Gastrocnemius medialis (tissue), 4 donors: ENCODE measurements at regions not wholly inside any gene's neighbourhood (a gene's known extent, or its start where the extent isn't known, plus 50 kb on each side); places are given as distances from the start of the nearest gene placed in this dataset.

Experiments used
- ATAC-seq, 2 donors: fragments of 150-250 bp; one replicate each; pipeline ENCODE4 v1.9.1; 2016
- DNase-seq, 2 donors: peaks; one replicate each; pipeline ENCODE4 v3.0.0-alpha.2; 2019
- H3K27ac ChIP-seq, 4 donors: fragments of 200-600 bp; sonication (generic); 1 replicate in 1 of 4; 2 replicates in 3 of 4; pipeline ENCODE4 v1.5.1; 2016 to 2018; ENCODE audit warnings: mild to moderate bottlenecking in 2 of 4, moderate library complexity in 1 of 4
- H3K27me3 ChIP-seq, 3 donors: fragments of 200-600 bp; sonication (generic) in 2 of 3; 1 replicate in 1 of 3; 2 replicates in 2 of 3; pipeline versions ENCODE4 v1.5.1 to v1.6.0; 2016 to 2019; ENCODE audit warnings: mild to moderate bottlenecking in 1 of 3, moderate library complexity in 1 of 3
- H3K36me3 ChIP-seq, 2 donors: fragments of 200-600 bp; sonication (generic) in 1 of 2; one replicate each; pipeline ENCODE4 v1.5.1; 2017 to 2018
- H3K4me1 ChIP-seq, 2 donors: fragments of 200-600 bp; sonication (generic) in 1 of 2; one replicate each; pipeline ENCODE4 v1.5.1; 2016 to 2017; ENCODE audit warnings: mild to moderate bottlenecking in 2 of 2
- H3K4me3 ChIP-seq, 4 donors: fragments of 200-600 bp; sonication (generic) in 3 of 4; 1 replicate in 1 of 4; 2 replicates in 3 of 4; pipeline ENCODE4 v1.5.1; 2016 to 2019; ENCODE audit warnings: mild to moderate bottlenecking in 2 of 4
- H3K9me3 ChIP-seq, 3 donors: fragments of 200-600 bp; sonication (generic) in 2 of 3; 1 replicate in 1 of 3; 2 replicates in 2 of 3; pipeline ENCODE4 v1.5.1; 2016 to 2019
- POLR2A ChIP-seq, 2 donors: fragments of 450-650 bp; IDR thresholded peaks; one replicate each; pipeline ENCODE4 v1.6.1; 2017; ENCODE audit warnings: antibody characterized with exemption in 2 of 2, mild to moderate bottlenecking in 2 of 2, moderate library complexity in 2 of 2
- in situ Hi-C, 4 donors: fragments of 200-750 bp; cut with MboI; loops; one replicate each; pipeline versions ENCODE4 v1.15.0 to v1.8.0; 2017; ENCODE audit warnings: low sequenced_read_pairs in 4 of 4
- intact Hi-C: fragments of 100-400 bp; cut with DNase I; formaldehyde crosslinking; loops from one replicate; pipeline ENCODE4 v1.15.1; 2023; ENCODE audit warnings: low total_unique reads
- TF ChIP-seq, protein P1 (sequence below), 5 experiments: fragments of 450-650 bp in 3 of 5; fragments of 200-600 bp in 2 of 5; sonication (generic) in 2 of 5; IDR thresholded peaks in 4 of 5; conservative IDR thresholded peaks in 1 of 5; 1 replicate in 4 of 5; 2 replicates in 1 of 5; pipeline ENCODE4 v1.5.1; 2016 to 2019; ENCODE audit warnings: antibody characterized with exemption in 5 of 5, mild to moderate bottlenecking in 3 of 5, moderate library complexity in 3 of 5

- no peaks in the 10 kb centered on the region for H3K27me3 ChIP-seq
- H3K4me1 ChIP-seq: no peaks in the 10 kb centered on the region
- intact Hi-C loops: no loop called here
- ATAC-seq: no peak
- no peaks in the 10 kb centered on the region for H3K9me3 ChIP-seq
- no peak for DNase-seq
- no peak overlapping the region for H3K4me3 ChIP-seq
- in situ Hi-C loops: no loop called here
- H3K36me3 ChIP-seq: no peaks in the 10 kb centered on the region
- TF ChIP-seq, protein P1, sequence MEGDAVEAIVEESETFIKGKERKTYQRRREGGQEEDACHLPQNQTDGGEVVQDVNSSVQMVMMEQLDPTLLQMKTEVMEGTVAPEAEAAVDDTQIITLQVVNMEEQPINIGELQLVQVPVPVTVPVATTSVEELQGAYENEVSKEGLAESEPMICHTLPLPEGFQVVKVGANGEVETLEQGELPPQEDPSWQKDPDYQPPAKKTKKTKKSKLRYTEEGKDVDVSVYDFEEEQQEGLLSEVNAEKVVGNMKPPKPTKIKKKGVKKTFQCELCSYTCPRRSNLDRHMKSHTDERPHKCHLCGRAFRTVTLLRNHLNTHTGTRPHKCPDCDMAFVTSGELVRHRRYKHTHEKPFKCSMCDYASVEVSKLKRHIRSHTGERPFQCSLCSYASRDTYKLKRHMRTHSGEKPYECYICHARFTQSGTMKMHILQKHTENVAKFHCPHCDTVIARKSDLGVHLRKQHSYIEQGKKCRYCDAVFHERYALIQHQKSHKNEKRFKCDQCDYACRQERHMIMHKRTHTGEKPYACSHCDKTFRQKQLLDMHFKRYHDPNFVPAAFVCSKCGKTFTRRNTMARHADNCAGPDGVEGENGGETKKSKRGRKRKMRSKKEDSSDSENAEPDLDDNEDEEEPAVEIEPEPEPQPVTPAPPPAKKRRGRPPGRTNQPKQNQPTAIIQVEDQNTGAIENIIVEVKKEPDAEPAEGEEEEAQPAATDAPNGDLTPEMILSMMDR (IDR thresholded peaks at IDR 0.05 in 4 of 5, conservative IDR thresholded peaks at IDR 0.05 in 1 of 5): no peak
- TF ChIP-seq POLR2A (IDR thresholded peaks at IDR 0.05): no peak
- H3K27ac ChIP-seq: no peak overlapping the region
Observed at GRCh38 chr22:48222742-48223487, 1460.5 kb downstream of the TBC1D22A start.

GRCh38 chr22:48218889-48219420 is 1456.5 kb downstream of the TBC1D22A start:
- intact Hi-C loops: no loop called here
- Histone ChIP-seq H3K27ac (no peak overlapping the region), H3K36me3 (no peaks in the 10 kb centered on the region), H3K9me3 (no peaks in the 10 kb centered on the region), H3K4me3 (no peak overlapping the region), H3K4me1 (no peaks in the 10 kb centered on the region), H3K27me3 (no peaks in the 10 kb centered on the region)
- TF ChIP-seq POLR2A (IDR thresholded peaks at IDR 0.05): no peak
- TF ChIP-seq, protein P1 (IDR thresholded peaks at IDR 0.05 in 4 of 5, conservative IDR thresholded peaks at IDR 0.05 in 1 of 5): no peak
- in situ Hi-C loops: no loop called here
- ATAC-seq (no peak), DNase-seq (no peak)

- H3K27ac ChIP-seq: no peak overlapping the region
- no peaks in the 10 kb centered on the region for H3K4me1 ChIP-seq
- intact Hi-C loops: no loop called here
- ATAC-seq (no peak), DNase-seq (no peak)
- TF ChIP-seq, protein P1 (IDR thresholded peaks at IDR 0.05 in 4 of 5, conservative IDR thresholded peaks at IDR 0.05 in 1 of 5): no peak
- no peak for TF ChIP-seq POLR2A (IDR thresholded peaks at IDR 0.05)
- H3K4me3 ChIP-seq: no peak overlapping the region
- no peaks in the 10 kb centered on the region for H3K9me3 ChIP-seq
- no peaks in the 10 kb centered on the region for H3K36me3 ChIP-seq
- in situ Hi-C loops: no loop called here
- no peaks in the 10 kb centered on the region for H3K27me3 ChIP-seq
Observed at GRCh38 chr22:48217596-48217995, 1455.1 kb downstream of the TBC1D22A start.

GRCh38 chr22:48212727-48213126 is 1450.3 kb downstream of the TBC1D22A start:
- no peak for ATAC-seq
- Histone ChIP-seq H3K36me3 (no peaks in the 10 kb centered on the region), H3K4me1 (no peaks in the 10 kb centered on the region), H3K9me3 (no peaks in the 10 kb centered on the region), H3K27ac (no peak overlapping the region), H3K4me3 (no peak overlapping the region), H3K27me3 (no peaks in the 10 kb centered on the region)
- intact Hi-C loops: no loop called here
- no peak for TF ChIP-seq POLR2A (IDR thresholded peaks at IDR 0.05)
- TF ChIP-seq, protein P1 (IDR thresholded peaks at IDR 0.05 in 4 of 5, conservative IDR thresholded peaks at IDR 0.05 in 1 of 5): no peak
- no peak for DNase-seq
- in situ Hi-C loops: no loop called here
